ENCODE measurements at regions not wholly inside any gene's neighbourhood (a gene's known extent, or its start where the extent isn't known, plus 50 kb on each side); places are given as distances from the start of the nearest gene placed in this dataset.

DNA sequence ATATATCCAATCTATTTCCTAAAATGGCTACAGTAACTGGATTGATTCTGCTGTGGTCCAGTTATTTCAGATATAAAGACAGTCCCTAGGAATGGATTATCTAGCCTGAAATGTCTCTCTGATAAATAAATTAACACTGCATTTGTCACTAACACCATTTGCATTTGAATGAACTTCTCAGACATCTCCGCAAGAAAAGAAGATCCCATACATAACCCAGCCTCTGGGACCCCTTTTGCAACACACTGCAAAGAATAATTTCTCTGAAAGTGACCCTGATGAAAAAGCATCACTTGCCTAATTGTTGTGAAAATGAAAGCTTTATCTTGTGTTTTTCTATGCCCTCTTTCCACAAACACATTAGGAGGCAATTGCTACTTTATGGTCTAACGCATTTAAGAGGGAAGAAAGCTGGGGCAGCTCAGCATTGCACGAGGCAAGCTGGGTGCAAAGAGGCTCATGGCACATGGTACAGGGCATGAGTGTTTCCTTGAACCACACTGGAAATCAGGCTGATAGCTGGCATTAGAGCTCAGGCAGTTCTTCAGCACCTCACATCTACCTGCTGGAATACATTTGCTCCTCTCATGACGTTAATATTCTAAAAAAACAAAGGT, 379.9 kb downstream of the IRS2 start:
- no peak overlapping the region for H3K4me2 ChIP-seq (ENCODE audit: control insufficient read depth, extremely low read depth, insufficient read depth, low read depth, low read length)
- H3K27ac ChIP-seq (ENCODE audit: control insufficient read depth, insufficient read depth, low read length), result no peak overlapping the region
- H3K36me3 ChIP-seq (ENCODE audit: control insufficient read depth in 2 of 2, extremely low read depth in 1 of 2, insufficient read depth in 2 of 2, low read length in 2 of 2), result no peaks in the 10 kb centered on the region
- no peaks in the 10 kb centered on the region for H3K79me2 ChIP-seq (ENCODE audit: control insufficient read depth, insufficient read depth, low read length)
- H3K4me1 ChIP-seq (ENCODE audit: control insufficient read depth, extremely low read depth, insufficient read depth, low read length), result no peaks in the 10 kb centered on the region
- no peak overlapping the region for H2AFZ ChIP-seq (ENCODE audit: control insufficient read depth, low read length)
- H3K9ac ChIP-seq (ENCODE audit: control insufficient read depth, extremely low read depth, insufficient read depth, low read length), result no peak overlapping the region
- H4K20me1 ChIP-seq (ENCODE audit: control insufficient read depth, extremely low read depth, insufficient read depth, low read length), result no peaks in the 10 kb centered on the region
- dilution Hi-C loops (cut with MboI; ENCODE audit: extremely low pct_ligation_motif_present, low sequenced_read_pairs), result no loop called here
- no peaks in the 10 kb centered on the region for H3K27me3 ChIP-seq (ENCODE audit: control insufficient read depth, extremely low read depth, insufficient read depth, low read length)
- DNase-seq (ENCODE audit: low read depth, low spot score) (no peak), FAIRE-seq (no peak)
- no peaks in the 10 kb centered on the region for H3K9me3 ChIP-seq (ENCODE audit: control insufficient read depth, low read depth, low read length)
- no peaks in the 10 kb centered on the region for H3K9me1 ChIP-seq (ENCODE audit: control insufficient read depth, extremely low read depth, insufficient read depth, low read length)
- TF ChIP-seq, protein P1, sequence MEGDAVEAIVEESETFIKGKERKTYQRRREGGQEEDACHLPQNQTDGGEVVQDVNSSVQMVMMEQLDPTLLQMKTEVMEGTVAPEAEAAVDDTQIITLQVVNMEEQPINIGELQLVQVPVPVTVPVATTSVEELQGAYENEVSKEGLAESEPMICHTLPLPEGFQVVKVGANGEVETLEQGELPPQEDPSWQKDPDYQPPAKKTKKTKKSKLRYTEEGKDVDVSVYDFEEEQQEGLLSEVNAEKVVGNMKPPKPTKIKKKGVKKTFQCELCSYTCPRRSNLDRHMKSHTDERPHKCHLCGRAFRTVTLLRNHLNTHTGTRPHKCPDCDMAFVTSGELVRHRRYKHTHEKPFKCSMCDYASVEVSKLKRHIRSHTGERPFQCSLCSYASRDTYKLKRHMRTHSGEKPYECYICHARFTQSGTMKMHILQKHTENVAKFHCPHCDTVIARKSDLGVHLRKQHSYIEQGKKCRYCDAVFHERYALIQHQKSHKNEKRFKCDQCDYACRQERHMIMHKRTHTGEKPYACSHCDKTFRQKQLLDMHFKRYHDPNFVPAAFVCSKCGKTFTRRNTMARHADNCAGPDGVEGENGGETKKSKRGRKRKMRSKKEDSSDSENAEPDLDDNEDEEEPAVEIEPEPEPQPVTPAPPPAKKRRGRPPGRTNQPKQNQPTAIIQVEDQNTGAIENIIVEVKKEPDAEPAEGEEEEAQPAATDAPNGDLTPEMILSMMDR (optimal IDR thresholded peaks at IDR 0.05 in 1 of 3, IDR thresholded peaks at IDR 0.05 in 1 of 3, conservative IDR thresholded peaks at IDR 0.05 in 1 of 3; ENCODE audit: extremely low read depth in 1 of 3, insufficient read depth in 2 of 3, low read length in 3 of 3), result no peak
- TF ChIP-seq EZH2 (IDR thresholded peaks at IDR 0.05; ENCODE audit: low read length), result no peak
- no peak overlapping the region for H3K4me3 ChIP-seq (ENCODE audit: control insufficient read depth in 2 of 3, extremely low read depth in 1 of 3, insufficient read depth in 2 of 3, low read depth in 1 of 3, low read length in 3 of 3)

DNA sequence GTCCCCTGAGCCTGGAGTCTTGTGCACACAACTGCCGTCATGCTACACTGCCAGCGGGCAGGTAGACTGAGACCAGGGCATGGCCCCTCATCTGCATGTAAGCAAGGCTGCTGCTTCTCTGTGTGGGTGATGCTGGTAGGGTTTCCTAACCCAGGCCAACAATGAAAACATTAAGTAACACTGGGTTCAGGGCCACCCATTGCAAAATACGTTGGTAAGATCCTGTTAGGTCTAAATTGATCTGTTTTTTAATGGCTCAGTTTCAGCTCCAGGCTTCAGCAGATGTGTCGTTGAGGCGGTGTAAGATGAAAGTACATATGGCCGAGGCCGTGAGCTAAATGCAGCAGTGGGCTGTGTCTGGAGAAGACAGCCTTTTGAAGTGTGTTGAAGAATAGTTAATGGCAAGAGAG, 383.4 kb downstream of the IRS2 start:
- Histone ChIP-seq H3K9ac (ENCODE audit: control insufficient read depth, extremely low read depth, insufficient read depth, low read length) (no peak overlapping the region), H3K27me3 (ENCODE audit: control insufficient read depth, extremely low read depth, insufficient read depth, low read length) (no peaks in the 10 kb centered on the region), H3K9me1 (ENCODE audit: control insufficient read depth, extremely low read depth, insufficient read depth, low read length) (no peaks in the 10 kb centered on the region), H3K79me2 (ENCODE audit: control insufficient read depth, insufficient read depth, low read length) (no peaks in the 10 kb centered on the region), H3K9me3 (ENCODE audit: control insufficient read depth, low read depth, low read length) (no peaks in the 10 kb centered on the region), H3K4me1 (ENCODE audit: control insufficient read depth, extremely low read depth, insufficient read depth, low read length) (peaks cover 9% of the 10 kb centered on the region), H3K36me3 (ENCODE audit: control insufficient read depth in 2 of 2, extremely low read depth in 1 of 2, insufficient read depth in 2 of 2, low read length in 2 of 2) (no peaks in the 10 kb centered on the region), H3K4me3 (ENCODE audit: control insufficient read depth in 2 of 3, extremely low read depth in 1 of 3, insufficient read depth in 2 of 3, low read depth in 1 of 3, low read length in 3 of 3) (no peak overlapping the region), H3K27ac (ENCODE audit: control insufficient read depth, insufficient read depth, low read length) (no peak overlapping the region), H2AFZ (ENCODE audit: control insufficient read depth, low read length) (no peak overlapping the region), H3K4me2 (ENCODE audit: control insufficient read depth, extremely low read depth, insufficient read depth, low read depth, low read length) (no peak overlapping the region), H4K20me1 (ENCODE audit: control insufficient read depth, extremely low read depth, insufficient read depth, low read length) (no peaks in the 10 kb centered on the region)
- TF ChIP-seq, protein P1 (optimal IDR thresholded peaks at IDR 0.05 in 1 of 3, IDR thresholded peaks at IDR 0.05 in 1 of 3, conservative IDR thresholded peaks at IDR 0.05 in 1 of 3; ENCODE audit: extremely low read depth in 1 of 3, insufficient read depth in 2 of 3, low read length in 3 of 3), result no peak
- TF ChIP-seq EZH2 (IDR thresholded peaks at IDR 0.05; ENCODE audit: low read length), result no peak
- FAIRE-seq (no peak), DNase-seq (ENCODE audit: low read depth, low spot score) (no peak)
- dilution Hi-C loops (cut with MboI; ENCODE audit: extremely low pct_ligation_motif_present, low sequenced_read_pairs), result no loop called here
